ENCODE measurements at regions not wholly inside any gene's neighbourhood (a gene's known extent, or its start where the extent isn't known, plus 50 kb on each side); places are given as distances from the start of the nearest gene placed in this dataset.

DNA sequence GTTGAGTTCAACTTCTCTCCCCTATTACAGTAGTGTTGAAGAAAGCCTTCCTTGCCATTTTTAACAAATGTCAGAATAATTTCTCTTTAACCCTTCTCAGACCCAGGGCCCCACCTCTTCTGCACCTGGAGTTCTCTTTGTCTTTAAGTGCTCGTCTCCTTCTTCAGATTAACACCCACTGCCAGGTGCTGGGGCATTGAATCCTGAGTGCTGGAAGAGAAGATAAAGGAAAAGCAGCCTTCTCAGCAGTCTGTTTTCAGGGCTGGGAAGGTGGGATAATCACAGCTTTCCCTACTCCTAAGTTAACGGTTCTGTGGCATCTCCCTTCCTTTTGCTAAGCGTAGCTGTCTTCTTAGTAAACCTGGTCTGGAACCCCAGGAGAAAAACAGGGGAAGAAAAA, 114.6 kb upstream of the TAB2 start:
- no peaks in the 10 kb centered on the region for H3K27me3 ChIP-seq
- intact Hi-C loops (cut with DNase I), result loop anchor here (5.0 kb wide), 1 partner anchor 214 kb away; no protein-coding TSS in a partner anchor
- H3K4me3 ChIP-seq, result no peak overlapping the region
- H3K9me3 ChIP-seq, result peaks cover 5% of the 10 kb centered on the region
- no peak overlapping the region for H3K27ac ChIP-seq
- TF ChIP-seq, protein P1, sequence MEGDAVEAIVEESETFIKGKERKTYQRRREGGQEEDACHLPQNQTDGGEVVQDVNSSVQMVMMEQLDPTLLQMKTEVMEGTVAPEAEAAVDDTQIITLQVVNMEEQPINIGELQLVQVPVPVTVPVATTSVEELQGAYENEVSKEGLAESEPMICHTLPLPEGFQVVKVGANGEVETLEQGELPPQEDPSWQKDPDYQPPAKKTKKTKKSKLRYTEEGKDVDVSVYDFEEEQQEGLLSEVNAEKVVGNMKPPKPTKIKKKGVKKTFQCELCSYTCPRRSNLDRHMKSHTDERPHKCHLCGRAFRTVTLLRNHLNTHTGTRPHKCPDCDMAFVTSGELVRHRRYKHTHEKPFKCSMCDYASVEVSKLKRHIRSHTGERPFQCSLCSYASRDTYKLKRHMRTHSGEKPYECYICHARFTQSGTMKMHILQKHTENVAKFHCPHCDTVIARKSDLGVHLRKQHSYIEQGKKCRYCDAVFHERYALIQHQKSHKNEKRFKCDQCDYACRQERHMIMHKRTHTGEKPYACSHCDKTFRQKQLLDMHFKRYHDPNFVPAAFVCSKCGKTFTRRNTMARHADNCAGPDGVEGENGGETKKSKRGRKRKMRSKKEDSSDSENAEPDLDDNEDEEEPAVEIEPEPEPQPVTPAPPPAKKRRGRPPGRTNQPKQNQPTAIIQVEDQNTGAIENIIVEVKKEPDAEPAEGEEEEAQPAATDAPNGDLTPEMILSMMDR (IDR thresholded peaks at IDR 0.05), result no peak
- no peaks in the 10 kb centered on the region for H3K4me1 ChIP-seq
- ATAC-seq, result no peak
- no peak for DNase-seq
- H3K36me3 ChIP-seq, result no peaks in the 10 kb centered on the region

DNA sequence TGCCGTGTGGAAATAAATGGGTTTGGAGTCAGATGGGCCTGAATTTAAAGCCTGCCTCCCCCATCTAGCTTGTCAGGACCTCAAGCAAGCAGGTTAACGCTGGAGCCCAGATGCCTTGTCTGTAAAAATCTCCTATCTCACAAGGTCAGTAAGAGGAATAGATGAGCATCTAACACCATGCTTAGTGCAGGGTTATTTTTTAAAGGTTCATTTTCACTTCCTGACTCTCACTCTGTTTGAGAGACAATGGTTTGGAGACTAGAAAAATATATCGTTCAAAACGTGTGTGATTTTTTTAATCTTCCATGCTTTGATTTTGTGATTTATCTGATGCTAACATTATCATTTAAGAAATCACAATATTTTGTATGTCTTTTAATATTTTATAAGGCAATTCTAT, 114.0 kb upstream of the TAB2 start:
- TF ChIP-seq, protein P1 (IDR thresholded peaks at IDR 0.05), result no peak
- ATAC-seq, result no peak

DNA sequence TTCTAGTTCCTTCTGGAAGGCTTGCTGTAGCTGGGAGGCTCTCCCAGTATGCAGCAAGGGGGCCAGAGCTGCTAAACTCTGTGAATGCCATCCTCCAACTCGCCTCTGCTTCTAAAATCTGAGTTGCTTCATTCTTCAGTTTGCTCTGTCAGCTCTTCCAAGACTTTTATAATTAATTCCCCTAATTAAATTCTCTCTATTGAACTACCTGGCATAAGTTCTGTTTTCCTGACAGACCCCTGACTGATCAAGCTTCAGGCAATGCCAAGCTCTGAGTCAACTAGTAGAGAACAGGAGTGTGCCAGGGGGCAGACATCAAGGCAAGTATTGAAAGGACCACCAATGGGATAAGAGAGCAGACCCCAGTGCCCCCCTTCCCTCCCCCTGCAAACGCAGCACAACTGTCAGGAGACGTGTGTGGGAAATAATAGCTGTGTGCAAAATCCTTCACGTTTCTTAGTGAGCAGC, 109.3 kb upstream of the TAB2 start:
- Histone ChIP-seq H3K27ac (no peak overlapping the region), H3K9me3 (no peaks in the 10 kb centered on the region), H3K4me1 (peaks cover 7% of the 10 kb centered on the region), H3K4me3 (no peak overlapping the region), H3K36me3 (no peaks in the 10 kb centered on the region), H3K27me3 (no peaks in the 10 kb centered on the region)
- ATAC-seq (no peak), DNase-seq (no peak)
- intact Hi-C loops (cut with DNase I), result no loop called here
- TF ChIP-seq, protein P1 (IDR thresholded peaks at IDR 0.05), result no peak

More for the DNA sequence above, 114.0 kb upstream of the TAB2 start:
- Histone ChIP-seq H3K9me3 (peaks cover 5% of the 10 kb centered on the region), H3K27me3 (no peaks in the 10 kb centered on the region), H3K36me3 (no peaks in the 10 kb centered on the region), H3K4me1 (no peaks in the 10 kb centered on the region), H3K4me3 (no peak overlapping the region), H3K27ac (no peak overlapping the region)
- intact Hi-C loops (cut with DNase I), result loop anchor here (5.0 kb wide), 1 partner anchor 214 kb away; no protein-coding TSS in a partner anchor
- no peak for DNase-seq

DNA sequence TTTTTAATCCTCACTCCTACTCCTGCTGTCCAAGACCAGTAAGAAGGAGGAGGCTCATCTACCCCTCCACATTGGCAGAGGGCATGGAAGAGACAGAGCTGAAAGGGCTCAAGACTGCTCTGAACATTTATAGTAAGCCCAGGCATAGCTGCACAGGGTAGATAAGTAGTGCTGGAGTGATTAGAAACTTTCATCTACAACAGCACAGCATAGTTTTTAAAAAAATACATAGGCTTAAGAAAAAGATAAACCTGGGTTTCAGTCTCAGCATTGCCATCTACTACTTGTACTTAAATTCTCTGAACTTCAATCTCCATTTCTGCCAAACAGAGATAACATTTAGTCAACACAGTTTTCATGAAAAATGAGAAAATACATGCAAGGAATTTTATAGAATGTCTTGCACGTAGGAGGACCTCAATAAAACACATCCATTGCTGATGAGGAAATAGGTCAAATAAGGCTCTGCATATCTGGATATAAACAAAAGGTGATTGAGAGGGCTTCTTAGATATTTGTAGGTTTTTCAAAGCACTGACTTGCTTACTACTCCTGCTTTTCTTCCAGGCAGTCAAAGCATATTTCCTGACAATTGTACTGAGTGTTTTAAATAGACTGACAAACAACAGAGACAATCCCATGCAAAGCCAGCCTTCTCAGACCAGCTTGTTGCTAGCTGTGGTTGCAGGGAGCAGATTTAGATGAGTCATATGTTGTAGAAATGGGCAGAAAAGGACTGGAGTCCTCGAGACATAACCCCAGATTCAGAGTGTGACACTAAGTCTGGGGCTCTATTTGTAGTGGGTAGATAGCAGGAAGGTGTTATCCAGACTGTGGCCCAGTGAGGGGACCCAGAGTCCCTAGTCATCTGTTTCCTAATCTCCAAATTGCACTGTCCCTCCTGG, 107.4 kb upstream of the TAB2 start:
- Histone ChIP-seq H3K27ac (no peak overlapping the region), H3K4me3 (no peak overlapping the region), H3K36me3 (no peaks in the 10 kb centered on the region), H3K9me3 (no peaks in the 10 kb centered on the region), H3K27me3 (no peaks in the 10 kb centered on the region), H3K4me1 (peaks cover 7% of the 10 kb centered on the region)
- intact Hi-C loops (cut with DNase I), result no loop called here
- DNase-seq (no peak), ATAC-seq (peak; percentile 34)
- TF ChIP-seq, protein P1 (IDR thresholded peaks at IDR 0.05), result no peak

DNA sequence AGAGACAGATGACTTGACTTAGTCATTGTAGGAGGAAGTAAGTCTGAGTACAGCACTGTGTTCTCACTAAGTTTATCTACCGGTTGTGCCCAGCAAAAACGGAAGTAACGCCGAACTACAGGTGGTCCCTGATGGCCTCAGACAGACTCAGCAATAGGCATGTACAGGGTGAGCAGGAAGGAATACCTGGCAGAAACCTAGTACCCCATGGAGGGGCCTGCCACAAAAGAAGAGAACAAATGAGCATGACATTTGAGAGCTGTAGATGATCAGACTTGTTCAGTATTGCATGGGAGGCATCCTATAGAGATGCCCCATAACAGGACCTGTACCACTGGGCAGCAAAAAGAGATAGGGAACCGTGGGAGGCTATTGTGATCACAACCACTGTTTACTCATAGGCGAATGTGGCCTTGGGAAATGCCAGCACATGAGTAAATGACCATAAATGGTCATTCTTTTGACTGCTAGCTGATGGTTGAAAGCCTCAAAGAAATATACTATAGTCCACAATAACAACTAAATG, 106.4 kb upstream of the TAB2 start:
- Histone ChIP-seq H3K36me3 (no peaks in the 10 kb centered on the region), H3K9me3 (no peaks in the 10 kb centered on the region), H3K27me3 (no peaks in the 10 kb centered on the region), H3K4me3 (no peak overlapping the region), H3K27ac (no peak overlapping the region), H3K4me1 (peaks cover 7% of the 10 kb centered on the region)
- DNase-seq, result no peak
- ATAC-seq, result peak; percentile 73
- intact Hi-C loops (cut with DNase I), result no loop called here
- TF ChIP-seq, protein P1 (IDR thresholded peaks at IDR 0.05), result no peak

All from upper lobe of right lung (tissue), 1 donor.